DOHH2 (cell line): ENCODE measurements at regions not wholly inside any gene's neighbourhood (a gene's known extent, or its start where the extent isn't known, plus 50 kb on each side); places are given as distances from the start of the nearest gene placed in this dataset.

Experiments used
- H3F3A ChIP-seq: fragments of 200-600 bp; sonication (generic), shearing (Covaris generic); 2 replicates; pipeline ENCODE4 v1.6.0; 2016; ENCODE audit warnings: antibody characterized with exemption, mild to moderate bottlenecking; ENCODE audit not compliant: control insufficient read depth, insufficient read depth
- H3K27ac ChIP-seq: fragments of 200-600 bp; sonication (generic); 2 replicates; pipeline ENCODE4 v1.5.1; 2014; ENCODE audit warnings: low read depth, mild to moderate bottlenecking, low read length, moderate library complexity
- H3K27me3 ChIP-seq: fragments of 200-600 bp; sonication (generic); 2 replicates; pipeline ENCODE4 v1.6.1; 2014; ENCODE audit warnings: mild to moderate bottlenecking, low read length, mixed read lengths; ENCODE audit not compliant: control insufficient read depth
- H3K36me3 ChIP-seq: fragments of 200-600 bp; sonication (generic); 2 replicates; pipeline ENCODE4 v1.6.1; 2014; ENCODE audit warnings: mild to moderate bottlenecking, low read length, moderate library complexity, mixed read lengths; ENCODE audit not compliant: control insufficient read depth
- H3K4me1 ChIP-seq: fragments of 200-600 bp; sonication (generic); 2 replicates; pipeline ENCODE4 v1.6.1; 2014; ENCODE audit warnings: mild to moderate bottlenecking, low read length, mixed read lengths; ENCODE audit not compliant: control insufficient read depth
- H3K4me2 ChIP-seq: fragments of 200-600 bp; sonication (generic); 2 replicates; pipeline ENCODE4 v1.6.0; 2014; ENCODE audit warnings: mild to moderate bottlenecking, low read length, moderate library complexity
- H3K4me3 ChIP-seq: fragments of 200-600 bp; sonication (generic); 2 replicates; pipeline ENCODE4 v1.5.1; 2014; ENCODE audit warnings: mild to moderate bottlenecking, low read length, mixed read lengths
- H3K79me2 ChIP-seq: fragments of 200-600 bp; sonication (generic); 2 replicates; pipeline ENCODE4 v1.6.1; 2014; ENCODE audit warnings: mild to moderate bottlenecking, low read length, mixed read lengths; ENCODE audit not compliant: control insufficient read depth
- H3K9me2 ChIP-seq: fragments of 200-600 bp; sonication (generic); replicated peaks from 2 replicates; pipeline ENCODE4 v1.6.1; 2014; ENCODE audit warnings: mild to moderate bottlenecking, low read length, mixed read lengths; ENCODE audit not compliant: control insufficient read depth
- H3K9me3 ChIP-seq: fragments of 200-600 bp; sonication (generic); 2 replicates; pipeline ENCODE4 v1.6.1; 2014; ENCODE audit warnings: antibody characterized with exemption, low read length, mixed read lengths; ENCODE audit not compliant: control insufficient read depth, insufficient read depth
- H4K20me1 ChIP-seq: fragments of 200-600 bp; sonication (generic); 2 replicates; pipeline ENCODE4 v1.6.0; 2014; ENCODE audit warnings: low read depth, mild to moderate bottlenecking, antibody characterized with exemption, low read length, moderate library complexity; ENCODE audit not compliant: control insufficient read depth, insufficient read depth
- EZH2phosphoT487 ChIP-seq: fragments of 200-600 bp; sonication (generic); IDR thresholded peaks from 2 replicates; pipeline ENCODE4 v1.6.1; 2017; ENCODE audit warnings: borderline replicate concordance, mild to moderate bottlenecking, antibody characterized with exemption, low read length, moderate library complexity, mixed read lengths
- TF ChIP-seq, protein P1 (sequence below): fragments of 200-600 bp; sonication (generic); IDR thresholded peaks from one replicate; pipeline ENCODE4 v1.5.1; 2014; ENCODE audit warnings: antibody characterized with exemption, mild to moderate bottlenecking, low read depth, low read length; ENCODE audit not compliant: poor library complexity, severe bottlenecking

- no peaks in the 10 kb centered on the region for H3K4me1 ChIP-seq
- H3K79me2 ChIP-seq: no peaks in the 10 kb centered on the region
- no peak overlapping the region for H3K4me3 ChIP-seq
- no peak overlapping the region for H3K27ac ChIP-seq
- H3K36me3 ChIP-seq: no peaks in the 10 kb centered on the region
- H3F3A ChIP-seq: no peaks in the 10 kb centered on the region
- H3K9me2 ChIP-seq: no peaks in the 10 kb centered on the region
- H3K27me3 ChIP-seq: no peaks in the 10 kb centered on the region
- H4K20me1 ChIP-seq: no peaks in the 10 kb centered on the region
- no peak overlapping the region for H3K4me2 ChIP-seq
- TF ChIP-seq, protein P1, sequence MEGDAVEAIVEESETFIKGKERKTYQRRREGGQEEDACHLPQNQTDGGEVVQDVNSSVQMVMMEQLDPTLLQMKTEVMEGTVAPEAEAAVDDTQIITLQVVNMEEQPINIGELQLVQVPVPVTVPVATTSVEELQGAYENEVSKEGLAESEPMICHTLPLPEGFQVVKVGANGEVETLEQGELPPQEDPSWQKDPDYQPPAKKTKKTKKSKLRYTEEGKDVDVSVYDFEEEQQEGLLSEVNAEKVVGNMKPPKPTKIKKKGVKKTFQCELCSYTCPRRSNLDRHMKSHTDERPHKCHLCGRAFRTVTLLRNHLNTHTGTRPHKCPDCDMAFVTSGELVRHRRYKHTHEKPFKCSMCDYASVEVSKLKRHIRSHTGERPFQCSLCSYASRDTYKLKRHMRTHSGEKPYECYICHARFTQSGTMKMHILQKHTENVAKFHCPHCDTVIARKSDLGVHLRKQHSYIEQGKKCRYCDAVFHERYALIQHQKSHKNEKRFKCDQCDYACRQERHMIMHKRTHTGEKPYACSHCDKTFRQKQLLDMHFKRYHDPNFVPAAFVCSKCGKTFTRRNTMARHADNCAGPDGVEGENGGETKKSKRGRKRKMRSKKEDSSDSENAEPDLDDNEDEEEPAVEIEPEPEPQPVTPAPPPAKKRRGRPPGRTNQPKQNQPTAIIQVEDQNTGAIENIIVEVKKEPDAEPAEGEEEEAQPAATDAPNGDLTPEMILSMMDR: no peak
- TF ChIP-seq EZH2phosphoT487: no peak
- H3K9me3 ChIP-seq: no peaks in the 10 kb centered on the region
Observed at GRCh38 chr18:1746131-1746530, 825.2 kb downstream of the METTL4 start.

GRCh38 chr18:1751249-1751648 lies 820.1 kb downstream of the METTL4 start:
- Histone ChIP-seq H3F3A (no peaks in the 10 kb centered on the region), H3K4me2 (no peak overlapping the region), H3K4me3 (no peak overlapping the region), H4K20me1 (no peaks in the 10 kb centered on the region), H3K27ac (no peak overlapping the region), H3K4me1 (no peaks in the 10 kb centered on the region), H3K9me2 (no peaks in the 10 kb centered on the region), H3K9me3 (no peaks in the 10 kb centered on the region), H3K27me3 (no peaks in the 10 kb centered on the region), H3K79me2 (no peaks in the 10 kb centered on the region), H3K36me3 (no peaks in the 10 kb centered on the region)
- TF ChIP-seq EZH2phosphoT487: no peak
- TF ChIP-seq, protein P1: no peak

DNA sequence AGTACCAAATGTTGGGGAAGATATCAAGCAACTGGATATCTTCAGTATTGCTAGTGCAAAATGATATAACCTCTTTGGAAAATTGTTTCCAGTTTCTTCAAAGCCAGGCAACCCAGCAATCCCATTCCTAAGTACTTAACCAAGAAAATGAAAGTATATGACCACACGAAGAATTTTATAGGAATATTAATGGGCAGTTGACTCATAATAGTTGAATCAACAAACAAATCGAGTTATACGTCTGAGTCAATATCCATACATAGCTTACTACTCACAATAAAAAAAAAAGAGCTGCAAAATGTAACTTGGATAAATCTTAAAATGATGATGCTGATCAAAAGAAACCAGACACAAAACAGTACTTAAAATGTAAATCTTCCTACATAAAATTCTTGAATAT lies 810.4 kb downstream of the METTL4 start:
- no peaks in the 10 kb centered on the region for H3K4me1 ChIP-seq
- H3K9me3 ChIP-seq: no peaks in the 10 kb centered on the region
- H3K27me3 ChIP-seq: no peaks in the 10 kb centered on the region
- H3K36me3 ChIP-seq: no peaks in the 10 kb centered on the region
- no peak overlapping the region for H3K4me3 ChIP-seq
- no peaks in the 10 kb centered on the region for H3K79me2 ChIP-seq
- no peak overlapping the region for H3K4me2 ChIP-seq
- H3K9me2 ChIP-seq: no peaks in the 10 kb centered on the region
- no peaks in the 10 kb centered on the region for H4K20me1 ChIP-seq
- no peak overlapping the region for H3K27ac ChIP-seq
- no peak for TF ChIP-seq EZH2phosphoT487
- TF ChIP-seq, protein P1: no peak
- no peaks in the 10 kb centered on the region for H3F3A ChIP-seq

DNA sequence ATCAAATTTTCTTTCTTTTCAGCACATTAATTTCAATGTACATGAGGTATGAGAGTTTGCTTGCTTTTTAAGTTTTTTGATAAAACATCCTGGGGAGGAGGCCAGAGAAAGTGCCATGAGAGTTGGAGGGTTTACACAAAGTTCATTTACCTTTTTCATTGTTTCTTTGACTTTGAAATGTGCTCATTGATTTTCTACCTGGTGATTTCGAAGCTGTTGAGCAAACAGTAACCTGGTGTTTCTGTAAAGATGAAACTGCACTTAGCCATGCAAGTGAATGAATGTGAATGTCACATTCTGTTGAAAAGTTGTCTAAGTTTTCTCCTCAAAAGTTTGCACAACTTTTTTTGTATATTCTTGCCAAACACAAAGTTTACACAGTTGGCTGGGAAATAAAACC lies 797.0 kb downstream of the METTL4 start:
- TF ChIP-seq, protein P1: no peak
- TF ChIP-seq EZH2phosphoT487: no peak
- no peaks in the 10 kb centered on the region for H3K27me3 ChIP-seq
- H3K27ac ChIP-seq: no peak overlapping the region
- no peak overlapping the region for H3K4me2 ChIP-seq
- no peaks in the 10 kb centered on the region for H3K36me3 ChIP-seq
- H3K4me1 ChIP-seq: no peaks in the 10 kb centered on the region
- no peaks in the 10 kb centered on the region for H3K9me3 ChIP-seq
- H3K9me2 ChIP-seq: no peaks in the 10 kb centered on the region
- no peaks in the 10 kb centered on the region for H3F3A ChIP-seq
- no peak overlapping the region for H3K4me3 ChIP-seq
- no peaks in the 10 kb centered on the region for H3K79me2 ChIP-seq
- no peaks in the 10 kb centered on the region for H4K20me1 ChIP-seq
